Subcutaneous abdominal adipose tissue (tissue), 5 donors: ENCODE measurements at regions not wholly inside any gene's neighbourhood (a gene's known extent, or its start where the extent isn't known, plus 50 kb on each side); places are given as distances from the start of the nearest gene placed in this dataset.

Source experiments
- H3K27ac ChIP-seq: one replicate; pipeline ENCODE4 v1.7.0; 2013; ENCODE audit warnings: low read depth, mild to moderate bottlenecking, inconsistent platforms, low read length, moderate library complexity
- H3K27me3 ChIP-seq, 5 donors: one replicate each; pipeline ENCODE4 v1.7.0; 2013; ENCODE audit warnings: low read length in 5 of 5, inconsistent platforms in 1 of 5; ENCODE audit not compliant: control insufficient read depth in 5 of 5, insufficient read depth in 4 of 5
- H3K36me3 ChIP-seq, 5 donors: one replicate each; pipeline ENCODE4 v1.7.0; 2013; ENCODE audit warnings: low read length in 5 of 5; ENCODE audit not compliant: control insufficient read depth in 5 of 5, insufficient read depth in 5 of 5
- H3K4me1 ChIP-seq, 5 donors: one replicate each; pipeline ENCODE4 v1.7.0; 2013; ENCODE audit warnings: low read length in 5 of 5, mild to moderate bottlenecking in 3 of 5, moderate library complexity in 1 of 5; ENCODE audit not compliant: control insufficient read depth in 5 of 5, insufficient read depth in 5 of 5
- H3K4me3 ChIP-seq, 5 donors: one replicate each; pipeline ENCODE4 v1.7.0; 2013; ENCODE audit warnings: low read length in 5 of 5, low read depth in 1 of 5
- H3K9ac ChIP-seq, 5 donors: one replicate each; pipeline ENCODE4 v1.7.0; 2013; ENCODE audit warnings: low read length in 5 of 5, mild to moderate bottlenecking in 4 of 5, moderate library complexity in 3 of 5
- H3K9me3 ChIP-seq, 5 donors: one replicate each; pipeline ENCODE4 v1.7.0; 2013; ENCODE audit warnings: low read length in 5 of 5; ENCODE audit not compliant: control insufficient read depth in 5 of 5
- donor health status: healthy.
- donor health status: healthy.
- donor health status: healthy.
- donor health status: healthy.
- donor health status: healthy.

GRCh38 chr2:5235701-5236100 lies 456.5 kb upstream of the SOX11 start:
- H3K27ac ChIP-seq = no peak overlapping the region
- peaks cover 0 to 2% (median 0%) of the 10 kb centered on the region in 5 donors for H3K9me3 ChIP-seq
- no peaks in the 10 kb centered on the region for H3K27me3 ChIP-seq
- H3K9ac ChIP-seq = no peak overlapping the region
- H3K4me3 ChIP-seq = no peak overlapping the region
- no peaks in the 10 kb centered on the region for H3K4me1 ChIP-seq
- no peaks in the 10 kb centered on the region for H3K36me3 ChIP-seq

DNA sequence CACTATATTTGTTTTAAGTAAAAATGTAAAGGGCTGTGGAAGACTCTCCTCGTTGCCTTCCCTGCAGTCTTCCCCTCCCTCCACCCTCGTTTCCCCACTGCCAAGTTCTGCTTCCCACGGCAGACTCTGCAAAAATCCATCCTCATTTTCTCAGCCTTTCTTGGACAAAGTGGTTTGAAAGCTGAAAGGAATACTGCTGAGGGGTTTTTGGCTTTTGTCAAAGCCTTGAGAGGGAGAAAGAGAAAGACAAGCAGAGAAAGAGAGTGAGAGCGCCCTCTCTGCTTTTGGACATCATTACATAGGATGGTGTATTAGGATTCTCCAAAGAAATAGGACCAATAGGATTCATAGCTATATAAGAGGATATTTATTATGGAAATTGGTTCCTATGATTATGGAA lies 455.9 kb upstream of the SOX11 start:
- Histone ChIP-seq H3K27me3 (no peaks in the 10 kb centered on the region), H3K4me1 (no peaks in the 10 kb centered on the region), H3K36me3 (no peaks in the 10 kb centered on the region), H3K9ac (no peak overlapping the region), H3K4me3 (no peak overlapping the region), H3K9me3 (peaks cover 0 to 2% (median 0%) of the 10 kb centered on the region in 5 donors), H3K27ac (no peak overlapping the region)

DNA sequence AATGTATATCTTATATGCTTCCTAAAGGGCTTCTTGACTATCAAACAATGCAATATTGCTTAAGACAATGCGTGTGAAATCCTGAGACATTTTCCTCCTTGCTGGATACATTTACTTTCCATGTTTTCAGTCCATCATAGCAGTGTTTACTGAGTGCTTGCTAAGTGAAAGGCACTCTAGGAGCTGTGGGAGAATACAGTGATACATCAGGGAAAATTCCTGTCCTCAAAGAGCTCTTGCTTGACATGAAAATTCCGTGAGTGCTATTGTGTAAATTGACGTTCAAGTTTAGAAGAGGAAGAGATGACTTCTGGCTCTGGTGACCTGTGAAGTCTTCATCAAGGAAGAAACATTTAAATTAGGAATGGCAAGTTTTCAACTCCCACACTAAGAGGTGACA lies 449.4 kb upstream of the SOX11 start:
- Histone ChIP-seq H3K27me3 (no peaks in the 10 kb centered on the region), H3K9ac (no peak overlapping the region), H3K9me3 (no peaks in the 10 kb centered on the region)

GRCh38 chr2:5250482-5250881 lies 441.7 kb upstream of the SOX11 start:
- Histone ChIP-seq H3K4me3 (no peak overlapping the region), H3K36me3 (no peaks in the 10 kb centered on the region), H3K27ac (no peak overlapping the region), H3K4me1 (no peaks in the 10 kb centered on the region), H3K27me3 (no peaks in the 10 kb centered on the region), H3K9ac (no peak overlapping the region), H3K9me3 (peaks cover 0 to 10% (median 0%) of the 10 kb centered on the region in 5 donors)

More for the DNA sequence above, 449.4 kb upstream of the SOX11 start:
- Histone ChIP-seq H3K36me3 (no peaks in the 10 kb centered on the region), H3K4me1 (no peaks in the 10 kb centered on the region), H3K4me3 (no peak overlapping the region), H3K27ac (no peak overlapping the region)

DNA sequence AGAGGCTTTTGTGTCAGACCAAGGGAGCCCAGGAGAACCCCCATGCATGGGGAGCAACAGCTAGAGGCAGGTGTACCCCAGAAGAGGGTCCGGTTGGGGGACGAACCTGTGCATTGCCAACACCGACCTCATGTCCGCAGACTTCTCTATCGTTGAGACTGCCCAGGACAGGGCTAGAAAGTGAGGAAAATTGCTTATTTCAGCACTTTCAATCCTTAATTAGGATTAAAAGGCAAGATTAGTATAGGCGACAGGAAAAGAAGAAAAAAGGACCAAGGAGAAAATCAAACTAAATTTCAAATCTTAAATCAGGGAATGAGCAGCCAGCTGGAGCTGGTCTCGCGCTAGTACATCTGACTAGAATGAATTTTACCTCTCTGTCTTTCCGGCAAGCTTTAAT lies 438.9 kb upstream of the SOX11 start:
- Histone ChIP-seq H3K27ac (no peak overlapping the region), H3K9me3 (peaks cover 0 to 10% (median 0%) of the 10 kb centered on the region in 5 donors), H3K4me1 (no peaks in the 10 kb centered on the region), H3K27me3 (no peaks in the 10 kb centered on the region), H3K36me3 (no peaks in the 10 kb centered on the region), H3K9ac (no peak overlapping the region), H3K4me3 (no peak overlapping the region)

DNA sequence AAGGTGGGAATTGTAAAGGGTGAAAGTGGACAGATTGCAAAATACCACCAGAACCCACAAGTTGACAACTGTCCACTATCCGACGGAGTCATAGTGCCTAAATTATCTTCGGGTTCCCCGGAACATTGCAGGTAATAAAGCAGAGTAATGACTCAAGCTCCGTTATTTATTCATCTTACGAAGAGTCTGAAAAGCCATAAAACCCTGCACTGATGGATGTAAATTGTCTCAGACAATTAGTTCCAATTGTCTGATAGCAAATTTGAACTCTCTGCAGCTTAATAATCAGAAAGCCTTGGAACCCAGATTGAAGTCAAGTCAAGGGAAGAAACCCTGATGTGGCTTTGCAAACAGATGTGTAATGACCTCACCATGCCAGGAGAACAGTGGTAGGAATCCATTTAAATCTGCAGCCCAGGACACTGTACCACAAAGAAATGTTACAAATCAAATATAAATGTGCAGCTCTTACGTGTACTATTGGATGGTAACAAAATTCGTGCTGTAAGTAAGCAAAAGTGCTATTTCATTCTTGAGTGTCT lies 437.3 kb upstream of the SOX11 start:
- no peaks in the 10 kb centered on the region for H3K36me3 ChIP-seq
- no peaks in the 10 kb centered on the region for H3K4me1 ChIP-seq
- peaks cover 0 to 10% (median 0%) of the 10 kb centered on the region in 5 donors for H3K9me3 ChIP-seq
- no peak overlapping the region for H3K4me3 ChIP-seq
- H3K9ac ChIP-seq = no peak overlapping the region
- no peaks in the 10 kb centered on the region for H3K27me3 ChIP-seq
- no peak overlapping the region for H3K27ac ChIP-seq

GRCh38 chr2:5263291-5263690 lies 428.9 kb upstream of the SOX11 start:
- H3K4me1 ChIP-seq = no peaks in the 10 kb centered on the region
- H3K9ac ChIP-seq = no peak overlapping the region
- no peaks in the 10 kb centered on the region for H3K36me3 ChIP-seq
- peaks cover 0 to 3% (median 0%) of the 10 kb centered on the region in 5 donors for H3K9me3 ChIP-seq
- no peak overlapping the region for H3K27ac ChIP-seq
- H3K4me3 ChIP-seq = no peak overlapping the region
- no peaks in the 10 kb centered on the region for H3K27me3 ChIP-seq

DNA sequence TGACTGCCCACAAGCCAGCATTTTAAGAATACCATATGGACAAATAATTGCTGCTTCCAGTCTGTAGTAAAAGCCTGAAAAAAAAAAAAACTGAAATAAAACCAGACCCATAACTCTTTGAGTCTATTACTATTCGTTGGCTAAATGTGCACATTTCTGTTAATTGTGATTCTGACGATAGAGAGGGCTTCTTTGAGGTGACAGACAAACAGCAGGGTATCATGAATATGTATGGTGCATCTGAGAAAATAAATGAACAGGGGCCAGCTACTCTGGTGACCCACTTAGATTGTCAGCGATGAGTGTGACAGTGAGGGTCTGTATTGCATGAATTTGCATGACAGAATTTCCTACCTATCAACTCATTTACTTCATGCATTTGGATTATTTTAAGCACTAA lies 427.8 kb upstream of the SOX11 start:
- Histone ChIP-seq H3K9ac (no peak overlapping the region), H3K36me3 (no peaks in the 10 kb centered on the region), H3K9me3 (peaks cover 0 to 1% (median 0%) of the 10 kb centered on the region in 5 donors), H3K4me3 (no peak overlapping the region), H3K27ac (no peak overlapping the region), H3K27me3 (no peaks in the 10 kb centered on the region), H3K4me1 (no peaks in the 10 kb centered on the region)

DNA sequence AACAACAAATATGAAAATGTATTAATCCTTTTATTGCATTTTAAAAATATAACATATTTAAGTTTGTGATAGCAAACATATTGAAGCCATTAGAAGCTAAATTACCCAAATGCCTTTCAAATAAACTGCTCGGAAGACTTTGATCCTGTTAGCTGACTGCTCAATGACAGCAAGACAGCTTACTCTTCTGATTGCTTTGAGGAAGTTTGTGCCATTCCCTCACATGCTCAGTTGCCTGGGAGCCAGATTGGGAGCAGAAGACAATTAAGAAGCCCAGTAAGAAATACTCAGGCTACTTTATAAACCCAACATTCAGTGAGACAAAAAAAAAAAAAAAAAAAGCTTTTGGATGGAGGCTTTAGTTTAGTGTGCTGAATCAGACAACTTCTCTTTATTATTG lies 407.1 kb upstream of the SOX11 start:
- H3K9me3 ChIP-seq = no peaks in the 10 kb centered on the region
- no peak overlapping the region for H3K9ac ChIP-seq
- no peak overlapping the region for H3K4me3 ChIP-seq
- no peaks in the 10 kb centered on the region for H3K4me1 ChIP-seq
- no peak overlapping the region for H3K27ac ChIP-seq
- H3K36me3 ChIP-seq = no peaks in the 10 kb centered on the region
- H3K27me3 ChIP-seq = no peaks in the 10 kb centered on the region

DNA sequence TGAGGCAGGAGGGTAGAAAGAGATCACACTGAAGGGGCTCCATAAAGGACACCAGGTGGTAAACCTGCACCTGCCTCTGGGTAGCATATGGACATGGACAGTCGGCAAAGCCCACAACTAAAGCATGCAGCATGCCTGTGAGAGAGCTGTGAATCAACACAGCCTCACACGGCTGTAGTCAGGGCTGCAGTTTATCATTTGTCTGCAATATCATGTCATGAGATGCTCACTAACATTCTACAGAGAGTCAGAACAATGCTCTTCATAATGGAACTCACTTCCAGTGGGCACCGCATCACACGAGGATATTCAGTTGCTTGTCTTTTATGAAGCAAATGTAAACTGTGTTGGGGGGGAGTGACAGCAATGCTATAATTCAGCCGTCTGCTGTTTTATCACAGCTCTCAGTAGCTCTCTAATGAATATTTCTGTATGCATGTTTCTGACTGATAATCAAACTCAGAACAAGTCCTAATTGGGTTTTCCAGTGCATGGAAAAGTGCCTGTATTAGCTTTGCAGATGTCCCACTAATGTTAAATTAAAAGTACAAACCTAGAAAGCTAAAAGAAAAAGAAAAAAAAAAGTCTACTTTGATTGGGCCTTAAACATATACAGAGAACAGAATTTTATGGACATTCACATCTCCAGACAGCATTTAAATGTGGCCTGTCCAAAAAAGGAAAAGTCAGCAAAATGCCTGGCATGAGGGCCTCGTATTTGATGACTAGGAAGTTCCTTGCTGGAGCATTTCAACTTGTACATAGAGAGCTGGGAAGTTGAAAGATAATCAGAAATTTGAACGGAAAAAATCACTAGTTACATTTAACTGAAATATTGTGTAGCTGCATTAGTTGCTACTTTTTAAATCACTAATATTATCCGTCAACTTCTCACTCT lies 406.1 kb upstream of the SOX11 start:
- no peak overlapping the region for H3K4me3 ChIP-seq
- no peak overlapping the region for H3K27ac ChIP-seq

More for the DNA sequence above, 406.1 kb upstream of the SOX11 start:
- Histone ChIP-seq H3K27me3 (no peaks in the 10 kb centered on the region), H3K9me3 (no peaks in the 10 kb centered on the region), H3K4me1 (no peaks in the 10 kb centered on the region), H3K9ac (no peak overlapping the region), H3K36me3 (no peaks in the 10 kb centered on the region)
